OCI-LY7 (cell line): ENCODE measurements at regions not wholly inside any gene's neighbourhood (a gene's known extent, or its start where the extent isn't known, plus 50 kb on each side); places are given as distances from the start of the nearest gene placed in this dataset.

Experiments used
- CTCF ChIP-seq: fragments of 200-600 bp; sonication (generic); conservative IDR thresholded peaks from 2 replicates; pipeline ENCODE4 v1.5.1; 2014; ENCODE audit warnings: mild to moderate bottlenecking, antibody characterized with exemption, low read length, moderate library complexity, mixed read lengths
- EZH2phosphoT487 ChIP-seq: fragments of 200-600 bp; sonication (generic); IDR thresholded peaks from 2 replicates; pipeline ENCODE4 v1.6.1; 2018; ENCODE audit warnings: low read depth, borderline replicate concordance, mild to moderate bottlenecking, mixed run types, antibody characterized with exemption, low read length, moderate library complexity, mixed read lengths

- no peak for TF ChIP-seq EZH2phosphoT487
- no peak for TF ChIP-seq CTCF
Measured at GRCh38 chr6:11648436-11648775, 110.9 kb downstream of the TMEM170B start.
